GM12874 (cell line): ENCODE measurements at regions not wholly inside any gene's neighbourhood (a gene's known extent, or its start where the extent isn't known, plus 50 kb on each side); places are given as distances from the start of the nearest gene placed in this dataset.

Experiments
- TF ChIP-seq, protein P1 (sequence below): IDR thresholded peaks from 2 replicates; pipeline ENCODE4 v1.5.1; 2011; ENCODE audit warnings: low read depth, mild to moderate bottlenecking, control low read depth, low read length, moderate library complexity; ENCODE audit not compliant: insufficient read depth

DNA sequence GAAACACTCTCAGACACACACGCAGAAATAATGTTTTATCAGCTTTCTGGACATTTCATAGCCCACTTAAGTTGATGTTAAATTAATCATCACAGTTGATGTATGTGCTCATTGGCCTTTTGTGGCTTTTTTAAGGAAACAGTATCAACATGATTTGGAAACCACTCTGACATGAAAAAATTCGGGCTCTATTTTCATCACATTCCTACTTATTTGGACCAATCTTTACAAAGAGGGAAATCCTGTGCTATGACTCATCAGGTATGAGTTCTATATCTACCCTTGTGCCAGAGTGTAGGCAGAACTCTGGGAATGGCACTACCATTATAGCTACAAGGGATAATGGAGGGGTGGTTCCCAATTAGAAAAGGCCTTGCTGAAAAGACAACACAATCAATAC lies 388.4 kb upstream of the PTGER4 start:
- TF ChIP-seq, protein P1, sequence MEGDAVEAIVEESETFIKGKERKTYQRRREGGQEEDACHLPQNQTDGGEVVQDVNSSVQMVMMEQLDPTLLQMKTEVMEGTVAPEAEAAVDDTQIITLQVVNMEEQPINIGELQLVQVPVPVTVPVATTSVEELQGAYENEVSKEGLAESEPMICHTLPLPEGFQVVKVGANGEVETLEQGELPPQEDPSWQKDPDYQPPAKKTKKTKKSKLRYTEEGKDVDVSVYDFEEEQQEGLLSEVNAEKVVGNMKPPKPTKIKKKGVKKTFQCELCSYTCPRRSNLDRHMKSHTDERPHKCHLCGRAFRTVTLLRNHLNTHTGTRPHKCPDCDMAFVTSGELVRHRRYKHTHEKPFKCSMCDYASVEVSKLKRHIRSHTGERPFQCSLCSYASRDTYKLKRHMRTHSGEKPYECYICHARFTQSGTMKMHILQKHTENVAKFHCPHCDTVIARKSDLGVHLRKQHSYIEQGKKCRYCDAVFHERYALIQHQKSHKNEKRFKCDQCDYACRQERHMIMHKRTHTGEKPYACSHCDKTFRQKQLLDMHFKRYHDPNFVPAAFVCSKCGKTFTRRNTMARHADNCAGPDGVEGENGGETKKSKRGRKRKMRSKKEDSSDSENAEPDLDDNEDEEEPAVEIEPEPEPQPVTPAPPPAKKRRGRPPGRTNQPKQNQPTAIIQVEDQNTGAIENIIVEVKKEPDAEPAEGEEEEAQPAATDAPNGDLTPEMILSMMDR: no peak

DNA sequence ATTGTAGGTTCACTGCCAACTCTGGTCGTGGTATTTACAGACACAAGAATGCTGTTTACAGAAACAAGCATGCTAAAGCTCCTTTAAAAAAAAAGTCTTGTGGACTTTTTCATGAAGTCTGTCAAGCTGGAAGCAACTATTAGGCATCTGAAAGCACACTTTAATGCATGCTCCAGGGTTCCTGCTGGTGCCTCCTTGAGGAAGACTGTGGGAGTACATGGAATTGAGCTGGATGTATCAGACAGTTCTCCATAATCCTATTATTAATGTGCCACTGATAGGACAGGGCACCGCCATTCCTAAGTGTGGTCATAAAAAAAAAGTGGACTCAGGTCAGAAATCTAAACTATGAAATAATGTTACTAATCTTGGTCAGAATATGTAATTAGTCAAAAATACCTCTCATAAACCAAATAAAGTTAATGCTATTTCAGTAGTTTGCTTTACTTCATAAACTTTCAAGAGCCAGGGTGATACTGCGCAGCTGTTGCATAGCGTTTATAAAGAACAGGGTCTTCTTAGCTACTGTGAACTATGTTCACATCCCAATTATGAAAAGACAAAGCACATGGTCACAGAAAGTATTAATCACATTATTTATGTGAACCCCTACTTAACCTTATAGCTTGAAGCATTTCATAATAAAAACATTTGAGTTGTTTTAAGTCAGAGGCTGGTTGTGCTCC lies 390.8 kb upstream of the PTGER4 start:
- TF ChIP-seq, protein P1: no peak

DNA sequence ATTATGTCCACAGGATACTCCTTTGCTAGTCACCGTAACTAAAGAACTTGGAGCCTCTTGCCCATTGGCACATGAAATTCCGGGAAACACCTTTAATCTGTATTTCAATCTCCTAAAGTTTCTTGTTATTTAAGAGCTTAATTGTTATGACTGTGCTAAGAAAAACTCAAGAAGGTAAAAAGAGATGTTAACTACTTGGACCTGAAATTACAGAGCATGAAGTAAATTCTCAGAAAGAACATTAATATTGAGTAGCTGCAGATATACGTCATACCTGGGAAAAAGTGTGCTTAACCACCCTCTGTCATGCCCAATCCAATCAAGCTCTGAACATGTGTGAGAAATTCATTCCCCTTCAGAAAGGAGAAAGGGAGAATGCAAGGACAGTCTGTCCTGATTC lies 394.9 kb upstream of the PTGER4 start:
- TF ChIP-seq, protein P1: no peak

DNA sequence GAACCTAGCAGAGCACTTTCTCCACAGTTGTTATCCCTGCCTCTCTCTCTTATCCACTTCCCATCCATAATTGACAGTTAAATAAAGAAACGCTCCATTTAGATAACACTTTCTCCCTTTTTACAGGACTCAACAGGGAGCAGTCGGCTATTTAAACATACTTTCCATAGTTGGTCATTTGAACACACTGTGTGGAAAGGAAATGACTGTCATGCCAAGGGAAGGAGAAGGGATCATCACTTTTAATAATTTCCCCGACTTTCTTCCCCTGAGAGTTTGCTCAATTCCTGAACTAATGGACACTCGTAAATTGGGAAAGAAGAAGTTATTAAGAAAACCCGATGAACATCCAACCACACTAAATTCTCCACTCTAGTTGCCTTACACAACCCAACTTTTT lies 400.8 kb upstream of the PTGER4 start:
- TF ChIP-seq, protein P1: no peak

DNA sequence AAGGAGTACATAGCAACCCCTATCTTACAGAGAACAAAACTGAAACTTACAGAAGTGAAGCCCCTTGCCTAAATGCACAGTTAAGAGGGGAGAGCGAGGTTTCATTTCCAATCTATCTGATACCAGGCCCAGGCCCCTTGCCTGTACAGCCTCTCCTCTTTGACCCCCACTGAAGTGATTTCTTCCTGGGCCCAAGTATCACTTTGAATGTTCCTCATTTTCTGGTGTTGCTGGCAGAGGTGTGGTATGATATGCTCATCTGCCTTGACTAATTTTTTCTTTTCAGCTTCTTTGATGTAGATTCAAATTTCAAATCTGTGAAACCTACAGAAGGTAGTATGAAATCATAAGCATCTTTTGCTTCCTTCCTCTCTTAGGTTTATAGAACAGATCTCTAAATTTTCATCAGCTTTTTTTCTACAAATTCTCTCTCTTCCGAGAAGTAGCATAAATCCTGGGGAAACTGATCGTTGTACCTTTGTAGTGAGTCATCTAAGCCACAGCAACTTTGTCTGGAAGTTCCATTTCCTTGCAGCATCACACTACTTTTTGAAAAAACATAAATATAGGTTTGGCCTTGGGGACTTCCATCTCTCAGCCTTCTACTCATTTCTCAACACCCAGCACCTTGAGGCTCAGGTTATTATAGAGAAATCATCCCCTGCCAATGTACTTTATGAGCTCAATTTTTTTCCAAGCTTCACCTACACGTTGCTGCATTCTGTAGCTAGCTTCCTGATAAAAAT lies 402.4 kb upstream of the PTGER4 start:
- TF ChIP-seq, protein P1: no peak

- TF ChIP-seq, protein P1: no peak
Observed at GRCh38 chr5:40276426-40277102, 403.2 kb upstream of the PTGER4 start.

GRCh38 chr5:40274568-40274967 lies 405.1 kb upstream of the PTGER4 start:
- TF ChIP-seq, protein P1: no peak
